ENCODE measurements at regions not wholly inside any gene's neighbourhood (a gene's known extent, or its start where the extent isn't known, plus 50 kb on each side); places are given as distances from the start of the nearest gene placed in this dataset.
"Not testable (repeated sequence)": the region's sequence is repeated elsewhere in the genome, so short reads cannot be mapped to it uniquely, and the experiment has no call there.

DNA sequence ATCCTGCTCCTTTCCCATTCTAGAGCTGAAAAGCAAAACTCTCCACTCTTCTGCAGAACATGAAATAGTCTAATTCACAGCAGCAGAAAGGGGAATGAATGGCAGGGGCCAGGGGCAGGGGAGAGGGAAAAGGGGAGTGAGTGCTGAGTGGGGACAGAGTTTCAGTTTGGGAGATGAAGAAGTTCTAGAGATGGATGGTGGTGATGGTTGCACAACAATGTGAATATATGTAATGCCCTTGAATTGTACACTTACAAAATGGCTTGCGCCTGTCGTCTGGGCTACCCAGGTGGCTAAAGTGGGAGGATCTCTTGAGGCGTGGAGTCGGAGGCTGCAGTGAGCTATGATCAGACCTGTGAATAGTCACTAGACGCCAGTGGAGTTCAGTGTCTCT is 78.5 kb upstream of the MEF2A start:
- ATAC-seq (ENCODE audit: low FRiP score): no peak
- DNase-seq (ENCODE audit: low spot score): no peak
- TF ChIP-seq, protein P1, sequence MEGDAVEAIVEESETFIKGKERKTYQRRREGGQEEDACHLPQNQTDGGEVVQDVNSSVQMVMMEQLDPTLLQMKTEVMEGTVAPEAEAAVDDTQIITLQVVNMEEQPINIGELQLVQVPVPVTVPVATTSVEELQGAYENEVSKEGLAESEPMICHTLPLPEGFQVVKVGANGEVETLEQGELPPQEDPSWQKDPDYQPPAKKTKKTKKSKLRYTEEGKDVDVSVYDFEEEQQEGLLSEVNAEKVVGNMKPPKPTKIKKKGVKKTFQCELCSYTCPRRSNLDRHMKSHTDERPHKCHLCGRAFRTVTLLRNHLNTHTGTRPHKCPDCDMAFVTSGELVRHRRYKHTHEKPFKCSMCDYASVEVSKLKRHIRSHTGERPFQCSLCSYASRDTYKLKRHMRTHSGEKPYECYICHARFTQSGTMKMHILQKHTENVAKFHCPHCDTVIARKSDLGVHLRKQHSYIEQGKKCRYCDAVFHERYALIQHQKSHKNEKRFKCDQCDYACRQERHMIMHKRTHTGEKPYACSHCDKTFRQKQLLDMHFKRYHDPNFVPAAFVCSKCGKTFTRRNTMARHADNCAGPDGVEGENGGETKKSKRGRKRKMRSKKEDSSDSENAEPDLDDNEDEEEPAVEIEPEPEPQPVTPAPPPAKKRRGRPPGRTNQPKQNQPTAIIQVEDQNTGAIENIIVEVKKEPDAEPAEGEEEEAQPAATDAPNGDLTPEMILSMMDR (IDR thresholded peaks at IDR 0.05): no peak

DNA sequence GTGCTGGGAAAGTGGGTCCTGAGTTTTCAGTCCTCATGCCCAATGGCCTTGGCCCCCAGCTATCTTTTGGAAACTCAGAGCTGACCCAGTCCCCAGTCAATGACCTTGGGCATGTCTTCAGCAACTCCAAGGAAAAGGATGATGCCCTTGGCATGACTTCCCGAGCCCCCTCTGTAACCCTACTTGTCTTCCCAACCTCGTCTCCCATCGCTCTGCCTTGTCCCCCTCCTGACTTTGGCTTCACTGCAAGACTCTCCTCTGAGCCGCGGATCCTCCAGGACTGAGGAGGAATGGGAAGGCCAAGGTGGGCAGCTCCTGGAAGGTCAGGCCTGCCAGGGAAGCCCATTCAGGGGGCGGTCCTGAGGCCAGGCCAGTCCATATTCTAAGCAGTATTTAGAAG is 73.5 kb upstream of the MEF2A start:
- ATAC-seq (ENCODE audit: low FRiP score) (no peak), DNase-seq (ENCODE audit: low spot score) (no peak)
- TF ChIP-seq, protein P1 (IDR thresholded peaks at IDR 0.05): no peak

DNA sequence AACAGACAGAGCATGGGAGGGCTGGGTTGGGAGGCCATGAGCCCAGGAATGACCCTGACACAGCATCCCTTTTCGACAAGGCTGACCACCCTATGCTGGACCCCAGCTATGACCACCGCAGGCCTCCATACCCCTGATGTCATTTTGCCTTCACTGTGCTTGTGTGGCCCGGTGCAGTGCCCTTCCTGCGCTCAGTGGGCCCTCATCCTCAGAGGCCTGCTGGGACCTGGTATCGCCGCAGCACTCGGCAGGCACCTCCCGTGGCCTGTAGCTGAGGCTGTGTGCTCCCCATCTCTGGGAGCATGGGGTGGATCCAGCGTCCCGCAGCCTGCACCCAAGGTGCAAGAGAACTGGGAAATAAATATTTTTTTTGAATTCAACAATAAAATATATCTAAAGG is 73.1 kb upstream of the MEF2A start:
- no peak for ATAC-seq (ENCODE audit: low FRiP score)
- TF ChIP-seq, protein P1 (IDR thresholded peaks at IDR 0.05): no peak
- DNase-seq (ENCODE audit: low spot score): no peak

DNA sequence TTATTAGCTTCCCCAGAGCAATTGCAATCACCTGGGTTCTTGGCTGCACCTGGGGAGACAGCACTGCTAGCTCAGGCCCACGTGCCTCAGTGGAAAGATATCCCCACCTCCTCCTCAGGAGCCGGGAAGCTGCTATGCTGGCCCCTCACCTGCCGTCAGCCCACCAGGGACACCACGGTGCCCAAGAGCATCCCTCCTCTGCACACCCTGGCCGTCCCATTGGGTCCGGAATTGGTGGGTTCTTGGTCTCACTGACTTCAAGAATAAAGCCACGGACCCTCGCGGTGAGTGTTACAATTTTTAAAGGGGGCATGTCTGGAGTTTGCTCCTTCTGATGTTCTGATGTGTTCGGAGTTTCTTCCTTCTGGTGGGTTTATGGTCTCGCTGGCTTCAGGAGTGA is 72.3 kb upstream of the MEF2A start:
- TF ChIP-seq, protein P1 (IDR thresholded peaks at IDR 0.05): no peak
- DNase-seq (ENCODE audit: low spot score): no peak
- ATAC-seq (ENCODE audit: low FRiP score): no peak

DNA sequence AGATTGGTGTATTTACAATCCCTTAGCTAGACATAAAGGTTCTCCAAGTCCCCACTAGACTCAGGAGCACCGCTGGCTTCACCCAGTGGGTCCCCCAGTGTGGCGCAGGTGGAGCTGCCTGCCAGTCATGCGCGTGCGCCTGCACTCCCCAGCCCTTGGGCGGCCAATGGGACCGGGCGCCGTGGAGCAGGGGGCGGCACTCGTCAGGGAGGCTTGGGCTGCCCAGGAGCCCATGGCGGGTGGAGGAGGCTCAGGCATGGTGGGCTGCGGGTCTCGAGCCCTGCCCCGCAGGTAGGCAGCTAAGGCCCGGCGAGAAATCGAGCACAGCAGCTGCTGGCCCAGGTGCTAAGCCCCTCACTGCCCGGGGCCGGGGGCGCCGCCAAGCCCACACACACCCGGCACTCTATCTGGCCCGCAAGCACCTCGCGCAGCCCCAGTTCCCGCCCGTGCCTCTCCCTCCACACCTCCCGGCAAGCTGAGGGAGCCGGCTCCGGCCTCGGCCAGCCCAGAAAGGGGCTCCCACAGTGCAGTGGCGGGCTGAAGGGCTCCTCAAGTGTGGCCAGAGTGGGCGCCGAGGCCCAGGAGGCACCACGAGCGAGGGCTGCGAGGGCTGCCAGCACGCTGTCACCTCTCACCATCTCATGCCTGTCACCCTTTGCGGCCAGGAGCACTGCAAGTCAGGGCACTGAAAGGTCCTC is 71.1 kb upstream of the MEF2A start:
- not testable (repeated sequence) for DNase-seq (ENCODE audit: low spot score)

DNA sequence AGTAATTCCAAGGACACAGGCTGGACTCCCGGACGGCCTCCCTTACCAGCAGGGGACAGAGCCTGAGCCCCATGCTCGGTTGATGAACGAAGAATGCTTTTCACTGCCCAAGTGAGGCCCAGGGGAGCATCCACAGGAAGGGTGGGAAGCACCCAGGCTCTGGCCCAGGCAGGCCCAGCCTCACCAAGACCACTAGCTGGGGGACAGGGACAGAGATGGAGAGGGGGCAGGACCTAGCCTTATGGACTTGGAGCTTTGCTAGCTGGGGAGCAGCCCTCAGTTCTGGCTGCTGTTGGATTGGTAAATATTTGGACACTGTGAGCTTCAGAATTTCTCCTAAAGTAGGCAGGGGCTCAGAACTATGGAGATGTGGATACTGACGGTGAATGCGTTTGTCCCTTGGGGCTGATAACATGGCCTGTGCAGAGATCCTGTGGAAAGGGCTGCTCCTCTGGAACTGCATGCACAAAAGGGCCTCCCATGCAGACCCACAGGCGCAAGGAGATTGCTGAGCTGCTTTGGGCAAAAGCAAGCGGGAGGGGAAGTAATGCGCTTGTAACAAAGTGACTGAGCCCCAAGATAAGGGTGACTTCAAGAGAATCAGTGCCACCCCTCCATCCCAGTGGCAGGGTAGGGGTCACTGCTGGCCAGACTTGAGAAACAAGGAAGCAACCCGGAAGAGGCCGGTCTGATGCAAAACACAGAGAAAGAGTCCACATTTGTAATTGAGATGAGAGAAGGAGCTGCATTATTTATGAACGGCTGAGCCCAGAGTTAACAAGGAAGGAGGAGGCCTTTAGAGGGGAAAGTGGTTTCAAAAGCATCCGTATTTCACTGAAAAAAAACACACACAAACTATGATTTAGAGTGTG is 70.1 kb upstream of the MEF2A start:
- DNase-seq (ENCODE audit: low spot score) (no peak), ATAC-seq (ENCODE audit: low FRiP score) (no peak)
- TF ChIP-seq, protein P1 (IDR thresholded peaks at IDR 0.05): no peak

More for the DNA sequence above, 71.1 kb upstream of the MEF2A start:
- ATAC-seq (ENCODE audit: low FRiP score): not testable (repeated sequence)

DNA sequence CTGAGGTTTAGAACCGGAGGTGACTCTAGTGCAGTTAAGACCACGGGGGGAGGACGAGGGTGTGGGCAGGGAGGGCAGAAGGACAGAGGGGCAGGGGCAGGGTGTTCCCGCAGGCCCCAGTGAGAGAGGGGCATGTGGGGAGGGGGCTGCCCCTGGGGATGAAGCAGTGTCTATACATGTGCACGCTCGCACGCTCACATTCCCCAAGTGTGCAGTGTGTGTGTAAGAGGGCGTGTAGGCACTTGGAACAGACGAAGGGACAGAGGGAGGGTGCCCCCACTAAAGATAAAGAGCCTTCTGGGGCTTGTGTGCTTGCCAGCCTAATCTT is 69.5 kb upstream of the MEF2A start:
- ATAC-seq (ENCODE audit: low FRiP score): no peak
- TF ChIP-seq, protein P1 (IDR thresholded peaks at IDR 0.05): no peak
- no peak for DNase-seq (ENCODE audit: low spot score)

All from omental fat pad (tissue), 3 donors.